HCT116 (cell line): ENCODE measurements at regions not wholly inside any gene's neighbourhood (a gene's known extent, or its start where the extent isn't known, plus 50 kb on each side); places are given as distances from the start of the nearest gene placed in this dataset.

ENCODE experiments used
- ATAC-seq: fragments of 200-7000 bp; cut with Tn5 transposase; 2 replicates; pipeline ENCODE4 v1.9.1; 2020; ENCODE audit warnings: mild to moderate bottlenecking, moderate library complexity
- BruUV-seq: library from RNA; stranded (reverse); fragments of 400-500 nt; replicated peaks from 2 replicates; lab custom pipeline; 2021; lab: Mats Ljungman, UMichigan
- CTCF ChIA-PET: fragments of 300-600 bp; sonication (Branson Sonifier 250); formaldehyde crosslinking; loops from one replicate; lab custom pipeline; 2021; ENCODE audit warnings: antibody characterized with exemption; lab: Charles Lee
- POLR2A ChIA-PET: fragments of 300-600, 350-600 bp; sonication (Branson Sonifier 250); formaldehyde crosslinking; loops from one replicate; lab custom pipeline; 2021; ENCODE audit warnings: antibody characterized with exemption; lab: Charles Lee
- RAD21 ChIA-PET, 2 experiments: fragments of 300-600 bp; sonication (Branson Sonifier 250); formaldehyde crosslinking; loops; one replicate each; lab custom pipeline; 2023; ENCODE audit warnings: low total read pairs in 2 of 2; ENCODE audit not compliant: uncharacterized antibody in 2 of 2, unreplicated experiment in 2 of 2, low non-redundant PET in 1 of 2; lab: Charles Lee
- DNase-seq: peaks from one replicate; pipeline ENCODE4 v3.0.0-alpha.2; 2010; ENCODE audit warnings: low read depth, low spot score
- H2AFZ ChIP-seq: fragments of 200-600 bp; shearing (Covaris generic), sonication (generic); 2 replicates; pipeline ENCODE4 v1.6.1; 2017; ENCODE audit warnings: low read depth, mixed run types, mixed read lengths, antibody characterized with exemption, low read length; ENCODE audit not compliant: poor library complexity, severe bottlenecking
- H3K27ac ChIP-seq: 2 replicates; pipeline ENCODE4 v1.5.1; 2012; ENCODE audit warnings: low read depth, low read length
- H3K27me3 ChIP-seq: fragments of 200-600 bp; sonication (generic); 2 replicates; pipeline ENCODE4 v1.6.1; 2016; ENCODE audit warnings: mixed run types, low read length, mixed read lengths; ENCODE audit not compliant: insufficient read depth
- H3K36me3 ChIP-seq, 2 experiments: fragments of 200-500 bp in 1 of 2; fragments of 200-600 bp in 1 of 2; sonication (Bioruptor generic) in 1 of 2; sonication (generic) in 1 of 2; 2 replicates each; pipeline versions ENCODE4 v1.5.1 to v1.6.1; 2014 to 2016; ENCODE audit warnings: low read length in 2 of 2, inconsistent platforms in 1 of 2, mixed read lengths in 1 of 2, mixed run types in 1 of 2; ENCODE audit not compliant: insufficient read depth in 2 of 2, control insufficient read depth in 1 of 2
- H3K4me1 ChIP-seq, 2 experiments: fragments of 200-600 bp in 1 of 2; sonication (generic) in 1 of 2; 2 replicates each; pipeline versions ENCODE4 v1.5.1 to v1.6.1; 2012 to 2017; ENCODE audit warnings: low read length in 2 of 2, inconsistent platforms in 1 of 2, mild to moderate bottlenecking in 1 of 2, mixed read lengths in 1 of 2, mixed run types in 1 of 2, moderate library complexity in 1 of 2; ENCODE audit not compliant: insufficient read depth in 2 of 2, control insufficient read depth in 1 of 2
- H3K4me2 ChIP-seq: fragments of 200-600 bp; sonication (generic); 2 replicates; pipeline ENCODE4 v1.6.1; 2017; ENCODE audit warnings: mixed run types, low read length, mixed read lengths
- H3K4me3 ChIP-seq, 2 experiments: fragments of 200-600 bp in 1 of 2; sonication (generic) in 1 of 2; replicated peaks in 1 of 2; 2 replicates each; pipeline ENCODE4 v1.5.1; 2011 to 2016; ENCODE audit warnings: low read length in 2 of 2, control low read depth in 1 of 2, low read depth in 1 of 2, mild to moderate bottlenecking in 1 of 2, mixed read lengths in 1 of 2, mixed run types in 1 of 2
- H3K79me2 ChIP-seq: fragments of 200-600 bp; sonication (generic); 2 replicates; pipeline ENCODE4 v1.6.1; 2017; ENCODE audit warnings: mild to moderate bottlenecking, mixed run types, low read length, moderate library complexity, mixed read lengths; ENCODE audit not compliant: insufficient read depth
- H3K9ac ChIP-seq: fragments of 200-600 bp; sonication (generic); 2 replicates; pipeline ENCODE4 v1.6.1; 2016; ENCODE audit warnings: low read length, mixed read lengths
- H3K9me2 ChIP-seq: fragments of 200-600 bp; sonication (generic), shearing (Covaris generic); 2 replicates; pipeline ENCODE4 v1.6.1; 2017; ENCODE audit warnings: mixed run types, mild to moderate bottlenecking, moderate library complexity; ENCODE audit not compliant: insufficient read depth
- H3K9me3 ChIP-seq, 2 experiments: fragments of 200-500 bp in 1 of 2; fragments of 200-600 bp in 1 of 2; sonication (Bioruptor generic) in 1 of 2; sonication (generic) in 1 of 2; 2 replicates each; pipeline ENCODE4 v1.6.1; 2014 to 2017; ENCODE audit warnings: low read length in 2 of 2, mixed read lengths in 2 of 2, inconsistent platforms in 1 of 2, low read depth in 1 of 2, mild to moderate bottlenecking in 1 of 2, mixed run types in 1 of 2, moderate library complexity in 1 of 2; ENCODE audit not compliant: control insufficient read depth in 1 of 2, insufficient read depth in 1 of 2
- H4K20me1 ChIP-seq: fragments of 200-600 bp; sonication (generic), shearing (Covaris generic); 2 replicates; pipeline ENCODE4 v1.6.1; 2017; ENCODE audit warnings: mixed run types, mild to moderate bottlenecking, moderate library complexity; ENCODE audit not compliant: insufficient read depth
- CBX3 ChIP-seq: IDR thresholded peaks from 2 replicates; pipeline ENCODE4 v1.6.1; 2012; ENCODE audit warnings: low read depth
- FOSL1 ChIP-seq: IDR thresholded peaks from 2 replicates; pipeline ENCODE4 v1.6.1; 2012; ENCODE audit warnings: low read depth
- SIN3A ChIP-seq: IDR thresholded peaks from 2 replicates; pipeline ENCODE4 v1.6.1; 2012; ENCODE audit warnings: low read depth
- ZNF274 ChIP-seq: fragments of 200-500 bp; sonication (Bioruptor generic); IDR thresholded peaks from 2 replicates; pipeline ENCODE4 v1.6.1; 2014; ENCODE audit warnings: mild to moderate bottlenecking, low read depth, low read length, inconsistent platforms
- intact Hi-C: fragments of 100-400 bp; cut with micrococcal nuclease; formaldehyde crosslinking; loops from 2 replicates; pipeline ENCODE4 v1.10.0; 2022
- TF ChIP-seq, protein P1 (sequence below): IDR thresholded peaks from 2 replicates; pipeline ENCODE4 v1.6.1; 2011; ENCODE audit warnings: mild to moderate bottlenecking, low read length, moderate library complexity; ENCODE audit not compliant: insufficient replicate concordance; ENCODE audit errors: extremely low read depth
- TF ChIP-seq, protein P2 (sequence below): IDR thresholded peaks from 2 replicates; pipeline ENCODE4 v1.6.1; 2012; ENCODE audit warnings: low read depth

DNA sequence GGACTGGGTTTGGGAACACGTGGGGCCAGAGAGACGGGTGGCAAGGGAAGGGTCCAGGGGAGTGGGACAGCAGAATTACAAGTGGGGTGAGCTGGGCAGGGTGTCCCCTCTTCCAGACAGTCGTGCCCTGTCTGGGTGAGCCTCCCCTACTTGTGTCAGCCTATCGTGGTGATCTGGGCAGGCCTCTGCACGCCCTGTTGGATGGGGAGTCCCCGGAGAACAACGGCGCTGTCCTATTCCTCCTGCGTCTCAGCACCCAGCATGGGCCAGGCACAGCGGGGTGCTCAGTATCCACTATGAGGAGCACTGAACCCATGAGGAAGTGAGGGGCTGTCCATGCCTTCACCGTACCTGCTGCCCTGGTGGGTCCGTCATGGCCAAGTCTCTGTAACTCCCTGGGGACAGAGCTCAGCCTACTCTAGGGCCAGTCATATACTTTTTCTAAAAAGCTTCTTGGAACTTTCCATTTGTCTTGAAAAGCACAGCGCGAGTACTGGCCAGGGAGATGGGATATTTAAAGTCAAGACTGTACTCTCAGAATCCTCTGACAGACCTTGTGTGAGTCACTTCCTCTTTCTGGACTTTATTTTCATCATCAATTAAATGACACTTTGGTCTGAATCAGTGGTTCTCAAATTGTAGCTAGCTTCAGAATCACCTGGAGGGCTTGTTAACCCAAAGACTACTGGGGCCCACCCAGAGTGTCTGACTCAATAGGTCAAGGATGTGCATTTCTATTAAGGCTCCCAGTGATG is 81.7 kb upstream of the NECTIN1 start:
- H3K27ac ChIP-seq, result no peak overlapping the region
- no TSS peak for BruUV-seq
- no peak overlapping the region for H3K4me3 ChIP-seq
- no peaks in the 10 kb centered on the region for H4K20me1 ChIP-seq
- TF ChIP-seq ZNF274 (no peak), FOSL1 (no peak), CBX3 (no peak), SIN3A (no peak)
- TF ChIP-seq, protein P1, sequence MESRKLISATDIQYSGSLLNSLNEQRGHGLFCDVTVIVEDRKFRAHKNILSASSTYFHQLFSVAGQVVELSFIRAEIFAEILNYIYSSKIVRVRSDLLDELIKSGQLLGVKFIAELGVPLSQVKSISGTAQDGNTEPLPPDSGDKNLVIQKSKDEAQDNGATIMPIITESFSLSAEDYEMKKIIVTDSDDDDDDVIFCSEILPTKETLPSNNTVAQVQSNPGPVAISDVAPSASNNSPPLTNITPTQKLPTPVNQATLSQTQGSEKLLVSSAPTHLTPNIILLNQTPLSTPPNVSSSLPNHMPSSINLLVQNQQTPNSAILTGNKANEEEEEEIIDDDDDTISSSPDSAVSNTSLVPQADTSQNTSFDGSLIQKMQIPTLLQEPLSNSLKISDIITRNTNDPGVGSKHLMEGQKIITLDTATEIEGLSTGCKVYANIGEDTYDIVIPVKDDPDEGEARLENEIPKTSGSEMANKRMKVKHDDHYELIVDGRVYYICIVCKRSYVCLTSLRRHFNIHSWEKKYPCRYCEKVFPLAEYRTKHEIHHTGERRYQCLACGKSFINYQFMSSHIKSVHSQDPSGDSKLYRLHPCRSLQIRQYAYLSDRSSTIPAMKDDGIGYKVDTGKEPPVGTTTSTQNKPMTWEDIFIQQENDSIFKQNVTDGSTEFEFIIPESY, result no peak
- TF ChIP-seq, protein P2, sequence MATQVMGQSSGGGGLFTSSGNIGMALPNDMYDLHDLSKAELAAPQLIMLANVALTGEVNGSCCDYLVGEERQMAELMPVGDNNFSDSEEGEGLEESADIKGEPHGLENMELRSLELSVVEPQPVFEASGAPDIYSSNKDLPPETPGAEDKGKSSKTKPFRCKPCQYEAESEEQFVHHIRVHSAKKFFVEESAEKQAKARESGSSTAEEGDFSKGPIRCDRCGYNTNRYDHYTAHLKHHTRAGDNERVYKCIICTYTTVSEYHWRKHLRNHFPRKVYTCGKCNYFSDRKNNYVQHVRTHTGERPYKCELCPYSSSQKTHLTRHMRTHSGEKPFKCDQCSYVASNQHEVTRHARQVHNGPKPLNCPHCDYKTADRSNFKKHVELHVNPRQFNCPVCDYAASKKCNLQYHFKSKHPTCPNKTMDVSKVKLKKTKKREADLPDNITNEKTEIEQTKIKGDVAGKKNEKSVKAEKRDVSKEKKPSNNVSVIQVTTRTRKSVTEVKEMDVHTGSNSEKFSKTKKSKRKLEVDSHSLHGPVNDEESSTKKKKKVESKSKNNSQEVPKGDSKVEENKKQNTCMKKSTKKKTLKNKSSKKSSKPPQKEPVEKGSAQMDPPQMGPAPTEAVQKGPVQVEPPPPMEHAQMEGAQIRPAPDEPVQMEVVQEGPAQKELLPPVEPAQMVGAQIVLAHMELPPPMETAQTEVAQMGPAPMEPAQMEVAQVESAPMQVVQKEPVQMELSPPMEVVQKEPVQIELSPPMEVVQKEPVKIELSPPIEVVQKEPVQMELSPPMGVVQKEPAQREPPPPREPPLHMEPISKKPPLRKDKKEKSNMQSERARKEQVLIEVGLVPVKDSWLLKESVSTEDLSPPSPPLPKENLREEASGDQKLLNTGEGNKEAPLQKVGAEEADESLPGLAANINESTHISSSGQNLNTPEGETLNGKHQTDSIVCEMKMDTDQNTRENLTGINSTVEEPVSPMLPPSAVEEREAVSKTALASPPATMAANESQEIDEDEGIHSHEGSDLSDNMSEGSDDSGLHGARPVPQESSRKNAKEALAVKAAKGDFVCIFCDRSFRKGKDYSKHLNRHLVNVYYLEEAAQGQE, result no peak
- ChIA-PET CTCF (no interaction called here), POLR2A (no interaction called here), RAD21 (no interaction called here)
- H3K9ac ChIP-seq, result no peak overlapping the region
- H3K4me2 ChIP-seq, result no peak overlapping the region
- no peaks in the 10 kb centered on the region for H3K79me2 ChIP-seq
- H3K27me3 ChIP-seq, result peaks cover 10% of the 10 kb centered on the region; the same call in 1 of the 2 replicates
- H3K9me2 ChIP-seq, result no peaks in the 10 kb centered on the region
- H3K36me3 ChIP-seq, result no peaks in the 10 kb centered on the region
- H2AFZ ChIP-seq, result no peak overlapping the region
- no peak for ATAC-seq
- intact Hi-C loops, result no loop called here
- no peaks in the 10 kb centered on the region for H3K9me3 ChIP-seq
- DNase-seq, result no peak
- 0 out of 4 replicates have a peak, but pooled peaks cover 0 to 3% of the 10 kb centered on the region in 2 experiments for H3K4me1 ChIP-seq
